Parathyroid adenoma (tissue), 2 donors: ENCODE measurements at regions not wholly inside any gene's neighbourhood (a gene's known extent, or its start where the extent isn't known, plus 50 kb on each side); places are given as distances from the start of the nearest gene placed in this dataset.
"Not testable (repeated sequence)": the region's sequence is repeated elsewhere in the genome, so short reads cannot be mapped to it uniquely, and the experiment has no call there.

Experiments used
- H2AFZ ChIP-seq: fragments of 300-600 bp; sonication (generic); one replicate; pipeline ENCODE4 v1.7.0; 2017; ENCODE audit warnings: antibody characterized with exemption, mild to moderate bottlenecking
- H3K27ac ChIP-seq: fragments of 300-600 bp; sonication (generic); one replicate; pipeline ENCODE4 v1.7.0; 2017
- H3K27me3 ChIP-seq: fragments of 300-600 bp; sonication (generic); one replicate; pipeline ENCODE4 v1.7.0; 2017; ENCODE audit warnings: low read length; ENCODE audit not compliant: control insufficient read depth, insufficient read depth
- H3K36me3 ChIP-seq: fragments of 300-600 bp; sonication (generic); one replicate; pipeline ENCODE4 v1.7.0; 2017; ENCODE audit warnings: low read length; ENCODE audit not compliant: control insufficient read depth, insufficient read depth
- H3K4me1 ChIP-seq: fragments of 300-600 bp; sonication (generic); one replicate; pipeline ENCODE4 v1.7.0; 2017; ENCODE audit warnings: control low read depth
- H3K4me2 ChIP-seq: fragments of 300-600 bp; sonication (generic); one replicate; pipeline ENCODE4 v1.7.0; 2017; ENCODE audit warnings: low read length
- H3K4me3 ChIP-seq: fragments of 300-600 bp; sonication (generic); one replicate; pipeline ENCODE4 v1.7.0; 2017; ENCODE audit warnings: low read depth, low read length
- H3K79me2 ChIP-seq: fragments of 300-600 bp; sonication (generic); one replicate; pipeline ENCODE4 v1.7.0; 2017; ENCODE audit warnings: control low read depth
- H3K9ac ChIP-seq: fragments of 300-600 bp; sonication (generic); one replicate; pipeline ENCODE4 v1.7.0; 2017; ENCODE audit warnings: mild to moderate bottlenecking
- H3K9me3 ChIP-seq: fragments of 300-600 bp; sonication (generic); one replicate; pipeline ENCODE4 v1.7.0; 2017; ENCODE audit warnings: low read length; ENCODE audit not compliant: control insufficient read depth
- TF ChIP-seq, protein P1 (sequence below): fragments of 300-600 bp; sonication (generic); IDR thresholded peaks from one replicate; pipeline ENCODE4 v1.7.0; 2017; ENCODE audit warnings: antibody characterized with exemption, mild to moderate bottlenecking
- donor health status: primary hyperparathyroidism.

DNA sequence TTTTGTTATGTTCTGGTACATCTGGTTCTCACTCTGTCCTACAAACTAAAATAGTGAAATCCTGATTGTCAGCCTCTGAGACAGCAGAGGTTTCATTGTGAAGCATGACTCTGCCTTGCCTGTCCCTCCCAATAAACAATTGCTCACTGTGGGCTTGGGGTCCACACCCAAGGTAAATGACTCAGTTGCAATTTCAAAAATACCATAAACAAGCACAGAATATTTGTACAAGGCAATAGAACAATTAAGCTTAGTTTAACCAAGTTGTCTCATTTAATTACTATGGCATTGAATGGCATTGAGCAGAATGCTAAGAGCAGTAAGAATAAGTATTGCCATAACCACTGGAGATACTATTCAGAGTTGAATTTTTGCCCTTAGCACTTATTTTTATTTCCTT, 353.6 kb downstream of the SPRY2 start:
- Histone ChIP-seq H2AFZ (no peak overlapping the region), H3K4me2 (no peak overlapping the region), H3K9me3 (no peaks in the 10 kb centered on the region), H3K4me3 (no peak overlapping the region), H3K79me2 (no peaks in the 10 kb centered on the region), H3K27ac (no peak overlapping the region), H3K36me3 (no peaks in the 10 kb centered on the region), H3K27me3 (no peaks in the 10 kb centered on the region), H3K9ac (no peak overlapping the region), H3K4me1 (no peaks in the 10 kb centered on the region)
- TF ChIP-seq, protein P1, sequence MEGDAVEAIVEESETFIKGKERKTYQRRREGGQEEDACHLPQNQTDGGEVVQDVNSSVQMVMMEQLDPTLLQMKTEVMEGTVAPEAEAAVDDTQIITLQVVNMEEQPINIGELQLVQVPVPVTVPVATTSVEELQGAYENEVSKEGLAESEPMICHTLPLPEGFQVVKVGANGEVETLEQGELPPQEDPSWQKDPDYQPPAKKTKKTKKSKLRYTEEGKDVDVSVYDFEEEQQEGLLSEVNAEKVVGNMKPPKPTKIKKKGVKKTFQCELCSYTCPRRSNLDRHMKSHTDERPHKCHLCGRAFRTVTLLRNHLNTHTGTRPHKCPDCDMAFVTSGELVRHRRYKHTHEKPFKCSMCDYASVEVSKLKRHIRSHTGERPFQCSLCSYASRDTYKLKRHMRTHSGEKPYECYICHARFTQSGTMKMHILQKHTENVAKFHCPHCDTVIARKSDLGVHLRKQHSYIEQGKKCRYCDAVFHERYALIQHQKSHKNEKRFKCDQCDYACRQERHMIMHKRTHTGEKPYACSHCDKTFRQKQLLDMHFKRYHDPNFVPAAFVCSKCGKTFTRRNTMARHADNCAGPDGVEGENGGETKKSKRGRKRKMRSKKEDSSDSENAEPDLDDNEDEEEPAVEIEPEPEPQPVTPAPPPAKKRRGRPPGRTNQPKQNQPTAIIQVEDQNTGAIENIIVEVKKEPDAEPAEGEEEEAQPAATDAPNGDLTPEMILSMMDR = no peak

DNA sequence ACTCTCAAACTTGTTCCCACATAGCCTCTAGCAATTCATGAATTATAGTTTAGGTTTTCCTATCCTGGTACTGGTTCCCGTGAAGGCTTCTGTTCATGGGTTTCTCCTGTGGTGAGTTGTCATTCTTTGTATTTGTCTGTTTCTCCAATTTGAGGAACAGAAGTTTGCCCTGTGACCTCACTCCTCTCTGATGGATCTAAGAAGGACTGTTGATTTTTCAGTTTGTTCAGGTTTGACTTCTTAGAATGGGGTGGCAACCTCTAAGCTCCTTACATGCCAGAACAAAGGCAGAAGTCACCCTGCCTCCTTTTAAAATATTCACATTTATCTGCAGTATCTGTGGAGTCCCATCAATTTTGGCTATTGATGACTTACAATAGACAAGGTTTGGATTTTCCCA, 354.0 kb downstream of the SPRY2 start:
- H3K27me3 ChIP-seq = no peaks in the 10 kb centered on the region
- no peaks in the 10 kb centered on the region for H3K4me1 ChIP-seq
- TF ChIP-seq, protein P1 = no peak
- no peak overlapping the region for H3K27ac ChIP-seq
- no peaks in the 10 kb centered on the region for H3K36me3 ChIP-seq
- no peak overlapping the region for H2AFZ ChIP-seq
- H3K9ac ChIP-seq = no peak overlapping the region
- no peaks in the 10 kb centered on the region for H3K9me3 ChIP-seq
- no peak overlapping the region for H3K4me2 ChIP-seq
- H3K4me3 ChIP-seq = no peak overlapping the region
- H3K79me2 ChIP-seq = no peaks in the 10 kb centered on the region

DNA sequence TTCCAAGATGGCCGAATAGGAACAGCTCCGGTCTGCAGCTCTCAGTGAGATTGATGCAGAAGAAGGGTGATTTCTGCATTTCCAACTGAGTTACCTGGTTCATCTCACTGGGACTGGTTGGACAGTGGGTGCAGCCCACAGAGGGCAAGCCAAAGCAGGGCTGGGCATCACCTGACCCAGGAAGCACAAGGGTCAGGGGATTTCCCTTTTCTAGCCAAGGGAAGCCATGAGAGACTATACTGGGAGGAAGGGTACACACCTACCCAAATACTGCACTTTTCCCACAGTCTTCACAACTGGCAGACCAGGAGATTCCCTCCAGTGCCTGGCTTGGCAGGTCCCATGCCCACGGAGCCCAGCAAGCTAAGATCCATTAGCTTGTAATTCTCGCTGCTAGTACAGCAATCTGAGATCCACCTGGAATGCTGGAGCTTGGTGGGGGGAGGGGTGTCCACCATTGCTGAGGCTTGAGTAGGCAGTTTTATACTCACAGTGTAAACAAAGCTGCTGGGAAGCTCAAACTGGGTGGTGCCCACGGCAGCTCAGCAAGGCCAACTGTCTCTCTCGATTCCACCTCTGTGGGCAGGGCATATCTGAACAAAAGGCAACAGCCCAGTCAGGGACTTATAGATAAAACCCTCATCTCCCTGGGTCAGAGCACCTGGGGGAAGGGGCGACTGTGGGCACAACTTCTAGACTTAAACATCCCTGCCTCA, 365.8 kb downstream of the SPRY2 start:
- not testable (repeated sequence) for H3K27ac ChIP-seq, H3K9me3 ChIP-seq, H3K9ac ChIP-seq, H3K4me2 ChIP-seq, H3K79me2 ChIP-seq, H3K27me3 ChIP-seq, H2AFZ ChIP-seq, H3K36me3 ChIP-seq, H3K4me3 ChIP-seq, H3K4me1 ChIP-seq

DNA sequence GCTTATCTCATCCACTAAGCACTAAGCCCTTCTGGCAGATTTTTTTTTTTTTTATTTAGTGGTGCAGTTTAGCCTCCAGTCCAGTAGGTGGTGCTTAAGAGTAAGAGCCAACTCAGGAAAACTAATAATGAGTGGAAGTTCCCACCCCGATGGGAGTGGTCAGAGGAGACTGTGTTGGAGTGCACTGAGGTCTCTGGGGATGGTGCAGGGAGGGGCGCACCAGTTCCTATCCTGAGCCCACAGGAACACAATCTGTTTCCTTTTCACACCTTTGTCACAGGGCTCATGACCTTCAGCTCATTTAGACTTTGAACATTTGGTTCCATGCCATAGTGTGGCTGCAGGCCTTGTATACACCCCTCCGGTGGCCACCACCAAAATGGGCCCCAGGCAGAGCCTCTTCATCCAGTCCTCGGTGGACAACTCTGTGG, 367.4 kb downstream of the SPRY2 start:
- TF ChIP-seq, protein P1 = no peak

DNA sequence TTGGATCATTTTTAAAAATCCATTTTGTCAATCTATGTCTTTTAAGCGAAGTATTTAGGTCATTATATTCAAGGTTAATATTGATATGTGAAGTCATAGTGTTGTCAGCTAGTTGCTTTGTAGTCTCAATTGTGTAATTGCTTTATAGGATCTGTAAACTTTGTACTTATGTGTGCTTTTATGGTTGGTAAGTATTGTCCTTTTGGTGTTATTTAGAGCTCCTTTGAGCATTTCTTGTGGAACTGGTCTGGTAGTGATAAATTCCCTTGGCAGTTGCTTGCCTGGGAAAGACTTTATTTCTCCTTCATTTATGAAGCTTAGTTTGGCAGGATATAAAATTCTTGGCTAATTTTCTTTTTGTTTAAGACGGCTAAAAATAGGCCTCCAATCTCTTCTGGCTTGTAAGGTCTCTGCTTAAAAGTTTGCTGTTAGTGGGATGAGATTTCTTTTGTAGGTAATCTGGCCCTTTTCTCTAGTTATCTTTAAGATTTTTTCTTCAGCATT, 368.8 kb downstream of the SPRY2 start:
- Histone ChIP-seq H3K36me3 (no peaks in the 10 kb centered on the region), H3K4me2 (no peak overlapping the region), H3K27ac (no peak overlapping the region), H3K27me3 (no peaks in the 10 kb centered on the region), H3K4me1 (no peaks in the 10 kb centered on the region), H3K9ac (no peak overlapping the region), H3K79me2 (no peaks in the 10 kb centered on the region), H3K9me3 (no peaks in the 10 kb centered on the region), H3K4me3 (no peak overlapping the region), H2AFZ (no peak overlapping the region)
- TF ChIP-seq, protein P1 = no peak

More for the DNA sequence above, 367.4 kb downstream of the SPRY2 start:
- Histone ChIP-seq H3K4me3 (no peak overlapping the region), H2AFZ (no peak overlapping the region), H3K9me3 (no peaks in the 10 kb centered on the region), H3K4me2 (no peak overlapping the region), H3K27ac (no peak overlapping the region), H3K79me2 (no peaks in the 10 kb centered on the region), H3K4me1 (no peaks in the 10 kb centered on the region), H3K36me3 (no peaks in the 10 kb centered on the region), H3K27me3 (no peaks in the 10 kb centered on the region), H3K9ac (no peak overlapping the region)
